ENCODE measurements at regions not wholly inside any gene's neighbourhood (a gene's known extent, or its start where the extent isn't known, plus 50 kb on each side); places are given as distances from the start of the nearest gene placed in this dataset.

DNA sequence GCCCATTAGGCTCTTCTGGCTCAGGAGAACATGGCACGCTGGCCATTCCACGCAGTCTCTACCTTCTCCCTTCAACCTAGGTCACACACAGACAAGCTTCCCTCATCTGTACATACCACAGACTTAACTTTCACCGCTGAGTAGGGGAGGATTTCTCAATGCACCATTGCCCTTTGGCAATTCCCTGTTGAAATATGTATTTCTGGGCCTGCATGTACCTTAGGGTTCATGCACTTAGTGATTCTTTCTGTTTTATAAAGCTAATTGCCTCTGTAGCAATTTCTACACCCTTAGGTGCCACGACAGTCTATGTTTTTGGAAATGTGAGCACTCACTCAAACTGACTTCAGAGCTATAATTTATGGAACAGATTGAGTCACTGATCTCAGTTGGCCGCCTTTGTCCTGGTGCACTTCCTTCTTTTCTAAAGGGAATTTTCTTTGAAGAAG is 253.8 kb upstream of the PRDM1 start:
- DNase-seq = no peak
- no peaks in the 10 kb centered on the region for H3K9me3 ChIP-seq
- H3K27me3 ChIP-seq = no peaks in the 10 kb centered on the region
- TF ChIP-seq, protein P1, sequence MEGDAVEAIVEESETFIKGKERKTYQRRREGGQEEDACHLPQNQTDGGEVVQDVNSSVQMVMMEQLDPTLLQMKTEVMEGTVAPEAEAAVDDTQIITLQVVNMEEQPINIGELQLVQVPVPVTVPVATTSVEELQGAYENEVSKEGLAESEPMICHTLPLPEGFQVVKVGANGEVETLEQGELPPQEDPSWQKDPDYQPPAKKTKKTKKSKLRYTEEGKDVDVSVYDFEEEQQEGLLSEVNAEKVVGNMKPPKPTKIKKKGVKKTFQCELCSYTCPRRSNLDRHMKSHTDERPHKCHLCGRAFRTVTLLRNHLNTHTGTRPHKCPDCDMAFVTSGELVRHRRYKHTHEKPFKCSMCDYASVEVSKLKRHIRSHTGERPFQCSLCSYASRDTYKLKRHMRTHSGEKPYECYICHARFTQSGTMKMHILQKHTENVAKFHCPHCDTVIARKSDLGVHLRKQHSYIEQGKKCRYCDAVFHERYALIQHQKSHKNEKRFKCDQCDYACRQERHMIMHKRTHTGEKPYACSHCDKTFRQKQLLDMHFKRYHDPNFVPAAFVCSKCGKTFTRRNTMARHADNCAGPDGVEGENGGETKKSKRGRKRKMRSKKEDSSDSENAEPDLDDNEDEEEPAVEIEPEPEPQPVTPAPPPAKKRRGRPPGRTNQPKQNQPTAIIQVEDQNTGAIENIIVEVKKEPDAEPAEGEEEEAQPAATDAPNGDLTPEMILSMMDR (IDR thresholded peaks at IDR 0.05) = no peak
- TF ChIP-seq POLR2A (IDR thresholded peaks at IDR 0.05) = no peak
- no peaks in the 10 kb centered on the region for H3K36me3 ChIP-seq
- H3K4me1 ChIP-seq = no peaks in the 10 kb centered on the region
- H3K4me3 ChIP-seq = no peak overlapping the region
- intact Hi-C loops (cut with DNase I; ENCODE audit: low total_unique reads) = no loop called here
- H3K27ac ChIP-seq = no peak overlapping the region

DNA sequence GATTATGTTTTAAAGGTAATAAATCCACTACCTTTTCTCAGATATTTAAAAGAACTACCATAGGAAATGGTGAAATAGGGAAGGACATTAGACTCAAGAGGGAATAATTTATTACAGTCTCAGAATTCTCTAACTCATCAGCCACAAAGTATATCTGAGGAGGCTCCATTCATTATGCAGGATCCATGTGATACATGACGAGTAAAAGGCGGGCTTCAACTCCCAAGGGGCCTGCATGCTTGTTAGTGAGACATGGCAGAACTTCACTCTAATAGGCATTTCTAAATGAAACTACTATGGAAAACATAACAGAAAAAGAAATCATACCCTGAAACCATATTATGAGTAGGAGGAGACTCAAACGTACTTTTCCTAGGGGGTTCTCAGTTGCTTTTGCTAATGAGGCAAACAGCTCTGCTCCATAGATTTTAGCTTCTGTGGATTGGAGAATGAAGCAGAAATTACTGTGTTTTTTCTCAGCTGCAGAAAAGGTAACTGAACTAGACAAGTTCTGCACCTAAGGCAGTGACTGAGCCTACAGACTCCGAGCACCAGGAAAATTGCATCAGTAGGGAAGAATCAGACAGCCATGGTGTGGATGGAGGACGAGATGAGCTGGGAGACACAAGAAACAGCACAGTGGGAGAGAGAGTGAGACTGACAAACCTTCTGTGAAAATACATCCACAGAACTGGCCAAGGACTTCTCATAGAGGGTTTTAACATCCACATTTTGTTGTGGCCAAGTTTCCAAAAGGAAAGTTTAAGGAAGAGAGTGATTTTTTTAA is 254.6 kb upstream of the PRDM1 start:
- Histone ChIP-seq H3K4me1 (no peaks in the 10 kb centered on the region), H3K36me3 (no peaks in the 10 kb centered on the region), H3K4me3 (no peak overlapping the region), H3K27ac (no peak overlapping the region), H3K27me3 (no peaks in the 10 kb centered on the region), H3K9me3 (no peaks in the 10 kb centered on the region)
- no peak for DNase-seq
- intact Hi-C loops (cut with DNase I; ENCODE audit: low total_unique reads) = no loop called here
- no peak for TF ChIP-seq POLR2A (IDR thresholded peaks at IDR 0.05)
- TF ChIP-seq, protein P1 (IDR thresholded peaks at IDR 0.05) = no peak

DNA sequence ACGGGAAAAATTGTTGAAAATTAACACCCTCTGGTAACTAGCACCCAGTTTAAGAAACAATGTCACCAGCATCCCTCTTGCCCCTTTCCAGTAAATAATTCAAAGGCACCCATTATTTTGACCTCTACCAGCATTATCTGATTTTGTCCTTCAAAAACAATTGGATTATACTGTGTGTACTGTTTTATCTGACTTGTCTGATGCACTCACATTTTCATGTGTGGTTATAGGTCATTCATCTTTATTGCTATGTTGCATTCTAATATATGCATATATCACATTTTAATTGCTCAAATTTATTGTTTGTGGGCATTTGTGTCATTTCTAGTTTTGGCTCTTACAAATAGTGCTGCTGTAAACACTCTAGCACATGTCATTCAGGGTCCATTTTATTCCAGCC is 260.9 kb upstream of the PRDM1 start:
- no peak for TF ChIP-seq POLR2A (IDR thresholded peaks at IDR 0.05)
- TF ChIP-seq, protein P1 (IDR thresholded peaks at IDR 0.05) = no peak
- intact Hi-C loops (cut with DNase I; ENCODE audit: low total_unique reads) = no loop called here
- no peak overlapping the region for H3K27ac ChIP-seq
- no peak overlapping the region for H3K4me3 ChIP-seq
- DNase-seq = no peak
- H3K9me3 ChIP-seq = no peaks in the 10 kb centered on the region
- no peaks in the 10 kb centered on the region for H3K4me1 ChIP-seq
- no peaks in the 10 kb centered on the region for H3K36me3 ChIP-seq
- no peaks in the 10 kb centered on the region for H3K27me3 ChIP-seq

DNA sequence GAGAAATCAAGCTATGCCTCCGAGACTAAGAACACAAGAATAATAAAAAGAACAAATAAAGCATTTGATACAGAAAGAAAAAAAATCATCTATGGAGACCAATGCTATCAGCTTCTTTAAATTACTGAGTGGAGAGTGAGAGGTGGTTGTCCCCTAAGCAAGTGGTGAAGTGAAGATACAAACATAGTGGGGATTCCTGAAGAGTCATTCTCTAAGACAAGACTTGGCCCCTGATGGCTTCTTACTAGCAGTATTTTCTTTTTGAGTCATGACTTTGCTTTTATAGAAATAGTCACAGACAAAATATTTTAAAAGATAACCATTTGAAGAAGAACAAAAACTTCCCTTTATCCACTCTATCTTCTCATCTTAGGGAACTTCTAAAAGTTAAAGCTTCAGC is 261.4 kb upstream of the PRDM1 start:
- Histone ChIP-seq H3K27me3 (no peaks in the 10 kb centered on the region), H3K9me3 (no peaks in the 10 kb centered on the region), H3K36me3 (no peaks in the 10 kb centered on the region), H3K27ac (no peak overlapping the region), H3K4me3 (no peak overlapping the region), H3K4me1 (no peaks in the 10 kb centered on the region)
- intact Hi-C loops (cut with DNase I; ENCODE audit: low total_unique reads) = no loop called here
- no peak for DNase-seq
- TF ChIP-seq, protein P1 (IDR thresholded peaks at IDR 0.05) = no peak
- no peak for TF ChIP-seq POLR2A (IDR thresholded peaks at IDR 0.05)

DNA sequence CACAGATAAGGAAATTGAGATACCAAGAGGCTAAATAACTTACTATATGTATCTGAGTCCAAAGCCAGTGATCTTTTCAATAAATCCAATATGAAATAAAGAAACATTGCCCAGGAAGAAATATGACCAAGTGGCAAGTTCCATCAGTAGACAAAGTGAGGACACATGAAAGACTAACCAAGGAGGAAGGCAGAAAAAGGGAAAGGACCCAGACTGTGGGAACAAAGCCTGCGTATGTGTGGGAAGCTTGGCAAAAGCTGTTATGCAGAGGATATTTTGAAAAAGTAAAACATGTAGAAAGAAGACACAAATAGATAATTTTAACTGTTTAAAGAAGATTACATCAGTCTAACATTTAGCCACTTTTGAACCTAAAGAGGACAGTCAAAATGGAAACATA is 264.4 kb upstream of the PRDM1 start:
- Histone ChIP-seq H3K9me3 (no peaks in the 10 kb centered on the region), H3K4me1 (no peaks in the 10 kb centered on the region), H3K27ac (no peak overlapping the region), H3K36me3 (no peaks in the 10 kb centered on the region), H3K4me3 (no peak overlapping the region), H3K27me3 (no peaks in the 10 kb centered on the region)
- DNase-seq = no peak
- no peak for TF ChIP-seq POLR2A (IDR thresholded peaks at IDR 0.05)
- TF ChIP-seq, protein P1 (IDR thresholded peaks at IDR 0.05) = no peak
- intact Hi-C loops (cut with DNase I; ENCODE audit: low total_unique reads) = no loop called here
